K562 (cell line): ENCODE measurements at regions not wholly inside any gene's neighbourhood (a gene's known extent, or its start where the extent isn't known, plus 50 kb on each side); places are given as distances from the start of the nearest gene placed in this dataset.

Experiments used
- CEBPZ ChIP-seq: fragments of 150-350 bp; IDR thresholded peaks from 2 replicates; pipeline ENCODE4 v1.6.1; 2014; ENCODE audit warnings: low read depth, mild to moderate bottlenecking, low read length, borderline replicate concordance
- CTCF ChIP-seq, 3 experiments: IDR thresholded peaks in 2 of 3; conservative IDR thresholded peaks in 1 of 3; 2 replicates each; pipeline ENCODE4 v1.5.1; 2011 to 2012; ENCODE audit warnings: low read length in 3 of 3, mild to moderate bottlenecking in 3 of 3, control low read depth in 2 of 3, improper control_type of control experiment in 1 of 3, inconsistent platforms in 1 of 3, low read depth in 1 of 3, mixed read lengths in 1 of 3, moderate library complexity in 1 of 3; ENCODE audit not compliant: insufficient read depth in 2 of 3
- NR1H2 ChIP-seq: sonication (generic); formaldehyde crosslinking; IDR thresholded peaks from 2 replicates; pipeline ENCODE4 v1.4.0; 2020; ENCODE audit warnings: mild to moderate bottlenecking, missing genetic modification reagents
- PHF8 ChIP-seq: fragments of 200-600 bp; sonication (generic); IDR thresholded peaks from 2 replicates; pipeline ENCODE4 v1.6.1; 2012; ENCODE audit warnings: mixed run types, mild to moderate bottlenecking, inconsistent platforms, low read length, moderate library complexity, borderline replicate concordance
- RBM39 ChIP-seq: fragments of 200-400 bp; formaldehyde crosslinking; optimal IDR thresholded peaks from 2 replicates; pipeline ENCODE3; 2018; ENCODE audit warnings: low read depth, low read length
- SIN3A ChIP-seq, 2 experiments: fragments of 150-350 bp in 1 of 2; IDR thresholded peaks; 2 replicates each; pipeline ENCODE4 v1.6.1; 2011 to 2016; ENCODE audit warnings: borderline replicate concordance in 2 of 2, low read depth in 2 of 2, low read length in 2 of 2, mild to moderate bottlenecking in 2 of 2, moderate library complexity in 2 of 2; ENCODE audit not compliant: control insufficient read depth in 1 of 2
- SNAPC5 ChIP-seq: fragments of 250-450 bp; sonication (Bioruptor Pico); IDR thresholded peaks from 2 replicates; pipeline ENCODE4 v1.8.0; 2021; ENCODE audit warnings: moderate library complexity, mild to moderate bottlenecking, inconsistent platforms
- SNRNP70 ChIP-seq: fragments of 200-400 bp; formaldehyde crosslinking; optimal IDR thresholded peaks from 2 replicates; pipeline ENCODE3; 2017; ENCODE audit warnings: low read depth, low read length
- TAF1 ChIP-seq: IDR thresholded peaks from 2 replicates; pipeline ENCODE4 v1.6.1; 2011; ENCODE audit warnings: mild to moderate bottlenecking, low read length, moderate library complexity; ENCODE audit not compliant: insufficient read depth, control insufficient read depth, severe bottlenecking; ENCODE audit errors: extremely low read depth
- TBL1XR1 ChIP-seq, 2 experiments: IDR thresholded peaks; 2 replicates each; pipeline ENCODE4 v1.6.1; 2012; ENCODE audit warnings: improper control_type of control experiment in 2 of 2, low read length in 2 of 2, mild to moderate bottlenecking in 1 of 2
- ZC3H11A ChIP-seq: IDR thresholded peaks from 2 replicates; pipeline ENCODE4 v1.6.1; 2012; ENCODE audit warnings: low read depth, low read length, improper control_type of control experiment
- ZKSCAN1 ChIP-seq: fragments of 150-350 bp; IDR thresholded peaks from 2 replicates; pipeline ENCODE4 v1.6.1; 2016; ENCODE audit warnings: low read depth, low read length
- ZNF224 ChIP-seq: sonication (generic); formaldehyde crosslinking; IDR thresholded peaks from 2 replicates; pipeline ENCODE4 v1.8.0; 2022; ENCODE audit warnings: mild to moderate bottlenecking, missing genetic modification reagents

GRCh38 chr3:107942244-107942643 lies 148.6 kb downstream of the CD47 start:
- no peak for TF ChIP-seq SNAPC5
- no peak for TF ChIP-seq TAF1
- TF ChIP-seq ZNF224 (CRISPR knock-in tag) = no peak
- TF ChIP-seq CTCF (IDR thresholded peaks at IDR 0.05 in 2 of 3, conservative IDR thresholded peaks at IDR 0.05 in 1 of 3; ENCODE audit: insufficient read depth in 2 of 3, low read depth in 1 of 3, low read length in 3 of 3) = no peak
- no peak for TF ChIP-seq SIN3A (IDR thresholded peaks at IDR 0.05; ENCODE audit: borderline replicate concordance in 2 of 2, control insufficient read depth in 1 of 2, low read depth in 2 of 2, low read length in 2 of 2)
- TF ChIP-seq SNRNP70 = no peak
- no peak for TF ChIP-seq CEBPZ
- no peak for TF ChIP-seq PHF8
- no peak for TF ChIP-seq TBL1XR1 (IDR thresholded peaks at IDR 0.05; ENCODE audit: low read length in 2 of 2)
- TF ChIP-seq RBM39 = no peak
- TF ChIP-seq NR1H2 (CRISPR knock-in tag) = no peak
- no peak for TF ChIP-seq ZC3H11A
- no peak for TF ChIP-seq ZKSCAN1
